Psoas muscle (tissue), 7 donors: ENCODE measurements at regions not wholly inside any gene's neighbourhood (a gene's known extent, or its start where the extent isn't known, plus 50 kb on each side); places are given as distances from the start of the nearest gene placed in this dataset.

Experiments
- ATAC-seq, 4 donors: fragments of 200-7000 bp; cut with Tn5 transposase; one replicate each; pipeline ENCODE4 v1.9.1; 2020; ENCODE audit warnings: moderate library complexity in 3 of 4, mild to moderate bottlenecking in 2 of 4
- DNase-seq, 2 donors: peaks; one replicate each; pipeline ENCODE4 v3.0.0-alpha.2; 2020
- H3K27ac ChIP-seq: fragments of 200-600 bp; one replicate; pipeline ENCODE4 v1.8.0; 2022
- H3K27me3 ChIP-seq, 3 donors: fragments of 200-600 bp in 1 of 3; one replicate each; pipeline versions ENCODE4 v1.6.1 to v1.8.0; 2013 to 2022; ENCODE audit warnings: low read length in 2 of 3, mild to moderate bottlenecking in 2 of 3, moderate library complexity in 1 of 3; ENCODE audit not compliant: insufficient read depth in 3 of 3
- H3K36me3 ChIP-seq, 2 donors: fragments of 200-600 bp in 1 of 2; one replicate each; pipeline versions ENCODE4 v1.6.1 to v1.8.0; 2013 to 2022; ENCODE audit warnings: low read depth in 1 of 2, mild to moderate bottlenecking in 1 of 2, moderate library complexity in 1 of 2; ENCODE audit not compliant: insufficient read depth in 1 of 2
- H3K4me1 ChIP-seq: fragments of 200-600 bp; one replicate; pipeline ENCODE4 v1.8.0; 2022
- H3K4me3 ChIP-seq: fragments of 200-600 bp; one replicate; pipeline ENCODE4 v1.8.0; 2022; ENCODE audit warnings: mild to moderate bottlenecking
- H3K9me3 ChIP-seq: fragments of 200-600 bp; one replicate; pipeline ENCODE4 v1.8.0; 2022
- CTCF ChIP-seq: fragments of 200-600 bp; IDR thresholded peaks from one replicate; pipeline ENCODE4 v1.8.0; 2022; ENCODE audit warnings: antibody characterized with exemption
- WGBS, 3 donors: extraction: QIAGEN DNeasy Blood & Tissue Kit; methylation state at CpG; one replicate each; pipeline versions ENCODE4 v1.1.6 to v1.1.7; 2013; 5-methylcytosine and 5-hydroxymethylcytosine counted together
- intact Hi-C, 2 donors: fragments of 100-400 bp; cut with DNase I; formaldehyde crosslinking; loops; one replicate each; pipeline versions ENCODE4 v1.11.0 to v1.14.2; 2022
- donor health status: healthy with polysubstance abuse.
- donor health status: DM: no; HTN: no; CAD: no; lungs with moderate emphysema.
- donor health status: Bipolar disorder and iron deficiency.
- donor health status: healthy.
- donor health status: DM: yes; HTN: yes; CAD: no.
- donor health status: DM: no; HTN: no; CAD: no.
- donor health status: DM: yes; HTN: yes; CAD: no.

DNA sequence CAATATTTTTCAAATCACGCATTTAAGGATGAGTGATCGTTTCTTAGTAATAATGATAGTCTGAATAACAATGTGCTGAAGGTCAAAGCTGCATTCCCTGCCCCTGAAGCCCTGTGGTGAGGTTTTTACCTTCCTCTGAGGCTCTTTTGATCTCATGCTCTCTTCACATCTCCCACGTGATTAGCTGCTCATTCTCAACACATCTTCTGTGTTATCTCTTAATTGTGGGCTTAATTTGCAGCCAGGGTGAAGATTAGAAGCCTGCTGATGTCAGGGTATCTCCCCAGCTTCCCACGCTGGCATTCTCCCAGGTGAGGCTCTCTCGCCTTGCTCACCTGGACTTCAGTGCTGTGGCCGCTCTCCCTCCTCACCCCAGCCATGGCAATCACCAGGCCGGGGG, 109.7 kb upstream of the FOXQ1 start:
- Histone ChIP-seq H3K4me1 (no peaks in the 10 kb centered on the region), H3K9me3 (no peaks in the 10 kb centered on the region), H3K27ac (no peak overlapping the region), H3K27me3 (peaks cover 0 to 7% (median 0%) of the 10 kb centered on the region in 3 donors), H3K36me3 (no peaks in the 10 kb centered on the region), H3K4me3 (no peak overlapping the region)
- DNase-seq: no peak
- intact Hi-C loops: no loop called here
- ATAC-seq: no peak
- 62 to 75% (median 70%) methylated on average over 7 of the region's 7 CpGs for WGBS, 3 donors
- TF ChIP-seq CTCF: no peak

DNA sequence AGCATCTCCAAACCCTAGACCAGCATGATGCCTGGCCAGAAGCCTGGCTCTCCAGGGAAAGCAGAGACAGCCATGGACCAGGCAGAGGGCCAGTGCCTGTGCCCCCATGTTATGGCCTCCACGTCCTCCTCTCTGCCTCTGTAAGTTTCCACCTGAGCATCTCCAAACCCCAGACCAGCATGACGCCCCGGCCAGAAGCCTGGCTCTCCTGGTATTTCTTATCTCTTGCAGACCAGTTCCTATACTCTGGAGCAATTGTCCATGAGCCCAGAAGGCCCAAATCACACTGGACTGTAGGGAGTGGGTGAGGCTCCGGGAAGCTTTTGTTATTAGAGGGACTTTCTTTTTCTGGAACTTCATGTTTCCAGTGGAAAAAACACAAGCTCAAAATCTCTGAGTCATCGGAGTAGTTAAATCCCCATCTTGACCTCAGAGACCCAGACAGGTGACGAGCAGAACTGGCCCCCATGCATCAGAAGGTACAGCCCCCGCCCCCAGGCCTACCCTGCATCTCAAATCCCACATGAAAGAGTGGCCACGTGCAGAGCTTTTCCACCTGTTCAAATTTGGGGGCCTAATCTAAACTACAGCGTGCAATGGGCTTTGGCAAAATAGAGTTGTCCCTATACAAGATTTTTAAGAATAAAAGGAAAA, 110.2 kb upstream of the FOXQ1 start:
- no peak for ATAC-seq
- H3K4me1 ChIP-seq: no peaks in the 10 kb centered on the region
- H3K9me3 ChIP-seq: no peaks in the 10 kb centered on the region
- DNase-seq: no peak
- no peaks in the 10 kb centered on the region for H3K36me3 ChIP-seq
- intact Hi-C loops: no loop called here
- peaks cover 0 to 7% (median 0%) of the 10 kb centered on the region in 3 donors for H3K27me3 ChIP-seq
- TF ChIP-seq CTCF: no peak
- no peak overlapping the region for H3K4me3 ChIP-seq
- H3K27ac ChIP-seq: no peak overlapping the region
- 56 to 65% (median 57%) methylated on average over 9 of the region's 9 CpGs for WGBS, 3 donors

- TF ChIP-seq CTCF: no peak
- H3K27ac ChIP-seq: no peak overlapping the region
- ATAC-seq (no peak), DNase-seq (no peak)
- no peaks in the 10 kb centered on the region for H3K4me1 ChIP-seq
- no peaks in the 10 kb centered on the region for H3K9me3 ChIP-seq
- H3K27me3 ChIP-seq: peaks cover 0 to 2% (median 0%) of the 10 kb centered on the region in 3 donors
- no peak overlapping the region for H3K4me3 ChIP-seq
- intact Hi-C loops: no loop called here
- no peaks in the 10 kb centered on the region for H3K36me3 ChIP-seq
- 60 to 69% (median 61%) methylated on average over 15 of the region's 15 CpGs for WGBS, 3 donors
Observed at GRCh38 chr6:1200409-1201101, 111.3 kb upstream of the FOXQ1 start.

GRCh38 chr6:1200081-1200408, 111.9 kb upstream of the FOXQ1 start:
- no peak for TF ChIP-seq CTCF
- no peak overlapping the region for H3K27ac ChIP-seq
- ATAC-seq: no peak
- no peak for DNase-seq
- no peaks in the 10 kb centered on the region for H3K36me3 ChIP-seq
- H3K4me3 ChIP-seq: no peak overlapping the region
- no peaks in the 10 kb centered on the region for H3K9me3 ChIP-seq
- 78 to 90% (median 82%) methylated on average over 2 of the region's 2 CpGs for WGBS, 3 donors
- intact Hi-C loops: no loop called here
- H3K27me3 ChIP-seq: peaks cover 0 to 2% (median 0%) of the 10 kb centered on the region in 3 donors
- no peaks in the 10 kb centered on the region for H3K4me1 ChIP-seq

- TF ChIP-seq CTCF: no peak
- H3K4me3 ChIP-seq: no peak overlapping the region
- WGBS, 3 donors: 78 to 81% (median 79%) methylated on average over 3 of the region's 3 CpGs
- ATAC-seq: no peak
- no peak overlapping the region for H3K27ac ChIP-seq
- H3K4me1 ChIP-seq: no peaks in the 10 kb centered on the region
- no peak for DNase-seq
- H3K36me3 ChIP-seq: no peaks in the 10 kb centered on the region
- intact Hi-C loops: no loop called here
- peaks cover 0 to 2% (median 2%) of the 10 kb centered on the region in 3 donors for H3K27me3 ChIP-seq
- no peaks in the 10 kb centered on the region for H3K9me3 ChIP-seq
Observed at GRCh38 chr6:1197309-1197708, 114.6 kb upstream of the FOXQ1 start.
